PC-9 (cell line): ENCODE measurements at regions not wholly inside any gene's neighbourhood (a gene's known extent, or its start where the extent isn't known, plus 50 kb on each side); places are given as distances from the start of the nearest gene placed in this dataset.

Source experiments
- BruUV-seq: library from RNA; stranded (reverse); fragments of 400-500 nt; replicated peaks from 2 replicates; lab custom pipeline; 2021; lab: Mats Ljungman, UMichigan
- CTCF ChIA-PET: fragments of 300-600 bp; sonication (Branson Sonifier 250); formaldehyde crosslinking; loops from one replicate; lab custom pipeline; 2022; ENCODE audit warnings: antibody characterized with exemption; lab: Charles Lee
- POLR2A ChIA-PET: fragments of 300-600 bp; sonication (Branson Sonifier 250); formaldehyde crosslinking; loops from one replicate; lab custom pipeline; 2022; ENCODE audit warnings: antibody characterized with exemption; ENCODE audit not compliant: unreplicated experiment; lab: Charles Lee
- DNase-seq, 2 experiments: peaks; one replicate each; pipeline versions ENCODE4 v3.0.0 to v3.0.0-alpha.2; 2015 to 2022; ENCODE audit warnings: mixed read lengths in 1 of 2
- H2AFZ ChIP-seq: fragments of 200-600 bp; sonication (generic); 2 replicates; pipeline ENCODE4 v1.8.1; 2017; ENCODE audit warnings: antibody characterized with exemption
- H3F3A ChIP-seq: fragments of 200-600 bp; sonication (generic); 2 replicates; pipeline ENCODE4 v1.8.1; 2017; ENCODE audit warnings: antibody characterized with exemption, mild to moderate bottlenecking, low read depth; ENCODE audit not compliant: insufficient read depth
- H3K27ac ChIP-seq: fragments of 200-600 bp; sonication (generic); 2 replicates; pipeline ENCODE4 v1.6.1; 2016; ENCODE audit warnings: mixed run types
- H3K27me3 ChIP-seq: fragments of 200-600 bp; sonication (generic); 2 replicates; pipeline ENCODE4 v1.6.1; 2016; ENCODE audit warnings: low read depth, mixed run types; ENCODE audit not compliant: insufficient read depth
- H3K36me3 ChIP-seq: fragments of 200-600 bp; sonication (generic); 2 replicates; pipeline ENCODE4 v1.6.1; 2016; ENCODE audit warnings: low read depth, mixed run types
- H3K4me1 ChIP-seq: fragments of 200-600 bp; sonication (generic); replicated peaks from 2 replicates; pipeline ENCODE4 v1.6.1; 2016; ENCODE audit warnings: mixed run types; ENCODE audit not compliant: insufficient read depth
- H3K4me2 ChIP-seq: fragments of 200-600 bp; sonication (generic); 2 replicates; pipeline ENCODE4 v1.6.1; 2017; ENCODE audit warnings: mixed run types
- H3K4me3 ChIP-seq: fragments of 200-600 bp; sonication (generic); 2 replicates; pipeline ENCODE4 v1.6.1; 2016; ENCODE audit warnings: mixed run types
- H3K79me2 ChIP-seq: fragments of 200-600 bp; sonication (generic); 2 replicates; pipeline ENCODE4 v1.6.1; 2017; ENCODE audit warnings: low read depth, mixed run types
- H3K9me2 ChIP-seq: fragments of 200-600 bp; sonication (generic); 2 replicates; pipeline ENCODE4 v1.8.1; 2017; ENCODE audit warnings: mild to moderate bottlenecking; ENCODE audit not compliant: insufficient read depth
- H3K9me3 ChIP-seq: fragments of 200-600 bp; sonication (generic); 2 replicates; pipeline ENCODE4 v1.8.1; 2016; ENCODE audit warnings: low read depth; ENCODE audit not compliant: insufficient read depth
- H4K20me1 ChIP-seq: fragments of 200-600 bp; sonication (generic); 2 replicates; pipeline ENCODE4 v1.8.1; 2017; ENCODE audit not compliant: insufficient read depth
- CTCF ChIP-seq: fragments of 200-600 bp; sonication (generic); conservative IDR thresholded peaks from 2 replicates; pipeline ENCODE4 v1.6.1; 2017; ENCODE audit warnings: mixed run types, antibody characterized with exemption, mild to moderate bottlenecking, moderate library complexity
- EZH2 ChIP-seq: fragments of 200-600 bp; sonication (generic); IDR thresholded peaks from 2 replicates; pipeline ENCODE4 v1.8.0; 2017; ENCODE audit warnings: antibody characterized with exemption, low read depth
- intact Hi-C: fragments of 100-400 bp; cut with micrococcal nuclease; formaldehyde crosslinking; loops from one replicate; pipeline ENCODE4 v1.10.0; 2022; ENCODE audit not compliant: unreplicated experiment

GRCh38 chr4:62816566-62816965 lies 1592.7 kb downstream of the TECRL start:
- no peak overlapping the region for H3K4me3 ChIP-seq
- no TSS peak for BruUV-seq
- no peaks in the 10 kb centered on the region for H3F3A ChIP-seq
- no peaks in the 10 kb centered on the region for H3K4me1 ChIP-seq
- POLR2A ChIA-PET, result no interaction called here
- no peak for DNase-seq
- no peak overlapping the region for H3K27ac ChIP-seq
- H3K4me2 ChIP-seq, result no peak overlapping the region
- H3K9me2 ChIP-seq, result no peaks in the 10 kb centered on the region
- CTCF ChIA-PET, result no interaction called here
- H3K27me3 ChIP-seq, result no peaks in the 10 kb centered on the region
- H2AFZ ChIP-seq, result no peak overlapping the region
- no peaks in the 10 kb centered on the region for H3K9me3 ChIP-seq
- H3K79me2 ChIP-seq, result no peaks in the 10 kb centered on the region
- H4K20me1 ChIP-seq, result no peaks in the 10 kb centered on the region
- no peaks in the 10 kb centered on the region for H3K36me3 ChIP-seq
- TF ChIP-seq CTCF, result no peak
- TF ChIP-seq EZH2, result no peak
- intact Hi-C loops, result no loop called here

GRCh38 chr4:62814510-62815047 lies 1594.7 kb downstream of the TECRL start:
- H3K9me2 ChIP-seq, result no peaks in the 10 kb centered on the region
- no peak for TF ChIP-seq CTCF
- TF ChIP-seq EZH2, result no peak
- CTCF ChIA-PET, result no interaction called here
- H3K27me3 ChIP-seq, result no peaks in the 10 kb centered on the region
- POLR2A ChIA-PET, result no interaction called here
- no peak overlapping the region for H3K4me2 ChIP-seq
- intact Hi-C loops, result no loop called here
- H3K4me3 ChIP-seq, result no peak overlapping the region
- no peaks in the 10 kb centered on the region for H3F3A ChIP-seq
- no peak overlapping the region for H3K27ac ChIP-seq
- H4K20me1 ChIP-seq, result no peaks in the 10 kb centered on the region
- H2AFZ ChIP-seq, result no peak overlapping the region
- H3K9me3 ChIP-seq, result no peaks in the 10 kb centered on the region
- DNase-seq, result no peak
- H3K79me2 ChIP-seq, result no peaks in the 10 kb centered on the region
- no peaks in the 10 kb centered on the region for H3K36me3 ChIP-seq
- no peaks in the 10 kb centered on the region for H3K4me1 ChIP-seq
- no TSS peak for BruUV-seq

GRCh38 chr4:62806816-62807215 lies 1602.4 kb downstream of the TECRL start:
- H3K4me3 ChIP-seq, result no peak overlapping the region
- H4K20me1 ChIP-seq, result no peaks in the 10 kb centered on the region
- no peaks in the 10 kb centered on the region for H3K4me1 ChIP-seq
- no peaks in the 10 kb centered on the region for H3K9me2 ChIP-seq
- H3K4me2 ChIP-seq, result no peak overlapping the region
- H3F3A ChIP-seq, result no peaks in the 10 kb centered on the region
- intact Hi-C loops, result no loop called here
- H2AFZ ChIP-seq, result no peak overlapping the region
- no peak overlapping the region for H3K27ac ChIP-seq
- no peaks in the 10 kb centered on the region for H3K27me3 ChIP-seq
- H3K36me3 ChIP-seq, result no peaks in the 10 kb centered on the region
- H3K79me2 ChIP-seq, result no peaks in the 10 kb centered on the region
- DNase-seq, result no peak
- POLR2A ChIA-PET, result no interaction called here
- no peak for TF ChIP-seq CTCF
- TF ChIP-seq EZH2, result no peak
- CTCF ChIA-PET, result no interaction called here
- no peaks in the 10 kb centered on the region for H3K9me3 ChIP-seq
- no TSS peak for BruUV-seq
